ENCODE measurements at regions not wholly inside any gene's neighbourhood (a gene's known extent, or its start where the extent isn't known, plus 50 kb on each side); places are given as distances from the start of the nearest gene placed in this dataset.
"Not testable (repeated sequence)": the region's sequence is repeated elsewhere in the genome, so short reads cannot be mapped to it uniquely, and the experiment has no call there.

DNA sequence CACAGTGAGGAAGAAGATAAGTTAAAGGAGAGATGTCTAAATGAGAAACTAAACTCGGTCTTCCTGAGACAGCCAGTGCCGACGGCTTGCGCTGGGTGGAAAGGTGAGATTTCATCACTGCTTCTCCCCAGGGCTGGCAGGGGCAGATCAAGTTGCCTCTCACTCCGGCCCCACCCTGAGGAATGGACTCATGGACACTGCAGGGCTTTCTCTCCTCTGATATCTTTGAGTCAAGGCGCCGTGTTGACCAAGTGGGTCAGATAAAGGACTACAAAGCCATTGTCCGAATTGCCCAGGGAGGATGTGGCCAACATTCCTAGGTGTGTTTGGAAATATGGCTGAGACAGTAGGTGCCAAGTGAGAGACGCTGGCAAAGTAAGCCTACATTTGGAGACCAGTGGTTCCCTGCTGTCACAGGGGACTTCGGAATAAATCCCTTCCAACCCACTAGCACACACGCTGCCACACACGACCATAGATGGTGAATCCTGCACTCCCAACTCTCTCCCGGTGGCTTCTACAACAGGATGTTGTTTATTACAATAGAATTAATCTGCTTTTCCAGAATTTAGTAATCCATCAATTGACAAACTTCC lies 156.5 kb upstream of the TSC22D1 start:
- Histone ChIP-seq H3F3A (ENCODE audit: low read length, unreplicated experiment) (no peaks in the 10 kb centered on the region), H3K36me3 (ENCODE audit: low read depth, low read length) (no peaks in the 10 kb centered on the region), H3K9ac (ENCODE audit: low read length) (no peak overlapping the region), H3K4me2 (ENCODE audit: low read length) (no peak overlapping the region), H3K4me1 (ENCODE audit: insufficient read depth, low read length) (peaks cover 19% of the 10 kb centered on the region), H3K9me2 (replicated peaks; ENCODE audit: low read length) (no peaks in the 10 kb centered on the region), H2AFZ (ENCODE audit: low read length) (no peak overlapping the region), H3K4me3 (ENCODE audit: low read length) (no peak overlapping the region), H3K9me3 (ENCODE audit: low read length) (no peaks in the 10 kb centered on the region), H3K79me2 (ENCODE audit: low read length) (no peaks in the 10 kb centered on the region), H3K27me3 (ENCODE audit: low read length) (no peaks in the 10 kb centered on the region), H4K20me1 (ENCODE audit: low read length) (no peaks in the 10 kb centered on the region), H3K27ac (ENCODE audit: low read length) (no peak overlapping the region)
- intact Hi-C loops (cut with micrococcal nuclease), result no loop called here
- BruUV-seq (replicated peaks), result no TSS peak
- DNase-seq (no peak), ATAC-seq (no peak)
- CTCF ChIA-PET, result no interaction called here
- POLR2A ChIA-PET (ENCODE audit: unreplicated experiment), result no interaction called here
- TF ChIP-seq, protein P1, sequence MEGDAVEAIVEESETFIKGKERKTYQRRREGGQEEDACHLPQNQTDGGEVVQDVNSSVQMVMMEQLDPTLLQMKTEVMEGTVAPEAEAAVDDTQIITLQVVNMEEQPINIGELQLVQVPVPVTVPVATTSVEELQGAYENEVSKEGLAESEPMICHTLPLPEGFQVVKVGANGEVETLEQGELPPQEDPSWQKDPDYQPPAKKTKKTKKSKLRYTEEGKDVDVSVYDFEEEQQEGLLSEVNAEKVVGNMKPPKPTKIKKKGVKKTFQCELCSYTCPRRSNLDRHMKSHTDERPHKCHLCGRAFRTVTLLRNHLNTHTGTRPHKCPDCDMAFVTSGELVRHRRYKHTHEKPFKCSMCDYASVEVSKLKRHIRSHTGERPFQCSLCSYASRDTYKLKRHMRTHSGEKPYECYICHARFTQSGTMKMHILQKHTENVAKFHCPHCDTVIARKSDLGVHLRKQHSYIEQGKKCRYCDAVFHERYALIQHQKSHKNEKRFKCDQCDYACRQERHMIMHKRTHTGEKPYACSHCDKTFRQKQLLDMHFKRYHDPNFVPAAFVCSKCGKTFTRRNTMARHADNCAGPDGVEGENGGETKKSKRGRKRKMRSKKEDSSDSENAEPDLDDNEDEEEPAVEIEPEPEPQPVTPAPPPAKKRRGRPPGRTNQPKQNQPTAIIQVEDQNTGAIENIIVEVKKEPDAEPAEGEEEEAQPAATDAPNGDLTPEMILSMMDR (conservative IDR thresholded peaks at IDR 0.05; ENCODE audit: low read depth, low read length), result no peak
- TF ChIP-seq EZH2 (IDR thresholded peaks at IDR 0.05; ENCODE audit: low read length, unreplicated experiment) (no peak), EZH2phosphoT487 (IDR thresholded peaks at IDR 0.05; ENCODE audit: borderline replicate concordance, low read length) (no peak)

DNA sequence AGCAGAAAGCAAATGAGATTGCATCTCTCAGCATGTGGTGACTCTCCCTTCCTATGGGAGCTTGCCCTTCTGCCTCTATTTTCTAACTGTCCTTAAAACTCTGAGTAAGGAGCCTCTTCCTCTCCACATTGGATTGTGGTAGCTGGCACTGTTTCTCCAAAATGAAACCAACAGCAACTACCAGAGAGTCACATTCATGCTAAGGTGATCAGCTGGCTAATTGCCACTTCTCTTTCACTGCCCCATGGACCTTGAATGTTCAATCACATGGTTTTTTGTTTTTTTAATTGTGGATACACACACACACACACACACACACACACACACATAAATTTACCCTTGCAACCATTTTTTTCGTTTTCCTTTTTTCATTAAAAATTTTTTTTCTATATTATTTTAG lies 154.7 kb upstream of the TSC22D1 start:
- no peak for TF ChIP-seq EZH2phosphoT487 (IDR thresholded peaks at IDR 0.05; ENCODE audit: borderline replicate concordance, low read length)
- no peak for TF ChIP-seq EZH2 (IDR thresholded peaks at IDR 0.05; ENCODE audit: low read length, unreplicated experiment)
- TF ChIP-seq, protein P1 (conservative IDR thresholded peaks at IDR 0.05; ENCODE audit: low read depth, low read length), result no peak
- Histone ChIP-seq H3K4me2 (ENCODE audit: low read length) (no peak overlapping the region), H4K20me1 (ENCODE audit: low read length) (no peaks in the 10 kb centered on the region), H3K27me3 (ENCODE audit: low read length) (no peaks in the 10 kb centered on the region), H2AFZ (ENCODE audit: low read length) (no peak overlapping the region), H3K36me3 (ENCODE audit: low read depth, low read length) (no peaks in the 10 kb centered on the region), H3K79me2 (ENCODE audit: low read length) (no peaks in the 10 kb centered on the region), H3F3A (ENCODE audit: low read length, unreplicated experiment) (no peaks in the 10 kb centered on the region), H3K4me1 (ENCODE audit: insufficient read depth, low read length) (peaks cover 34% of the 10 kb centered on the region), H3K9me2 (replicated peaks; ENCODE audit: low read length) (no peaks in the 10 kb centered on the region), H3K9me3 (ENCODE audit: low read length) (no peaks in the 10 kb centered on the region), H3K27ac (ENCODE audit: low read length) (no peak overlapping the region), H3K4me3 (ENCODE audit: low read length) (no peak overlapping the region), H3K9ac (ENCODE audit: low read length) (no peak overlapping the region)
- no peak for DNase-seq
- BruUV-seq (replicated peaks), result no TSS peak
- intact Hi-C loops (cut with micrococcal nuclease), result no loop called here
- ATAC-seq, result no peak
- ChIA-PET CTCF (no interaction called here), POLR2A (ENCODE audit: unreplicated experiment) (no interaction called here)

DNA sequence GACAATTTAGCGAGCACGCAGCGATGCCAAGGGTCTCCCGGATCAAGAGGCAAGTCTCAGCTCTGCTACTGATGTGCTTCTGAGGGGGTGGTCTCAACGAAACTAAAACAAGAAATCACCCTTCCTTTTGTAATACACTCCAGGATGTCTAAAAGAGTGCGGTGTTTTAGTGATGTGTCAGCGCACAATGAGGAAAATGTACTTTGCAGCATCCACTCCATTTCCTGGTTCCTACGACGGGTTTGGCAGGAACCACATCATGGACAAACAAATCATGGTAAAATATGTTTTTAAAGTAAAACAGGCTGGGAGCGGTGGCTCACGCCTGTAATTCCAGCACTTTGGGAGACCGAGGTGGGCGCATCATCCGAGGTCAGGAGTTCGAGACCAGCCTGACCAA lies 154.0 kb upstream of the TSC22D1 start:
- no peaks in the 10 kb centered on the region for H3K9me3 ChIP-seq (ENCODE audit: low read length)
- no peaks in the 10 kb centered on the region for H4K20me1 ChIP-seq (ENCODE audit: low read length)
- BruUV-seq (replicated peaks), result no TSS peak
- H3K9ac ChIP-seq (ENCODE audit: low read length), result no peak overlapping the region
- no peaks in the 10 kb centered on the region for H3K27me3 ChIP-seq (ENCODE audit: low read length)
- H3K36me3 ChIP-seq (ENCODE audit: low read depth, low read length), result no peaks in the 10 kb centered on the region
- H3K79me2 ChIP-seq (ENCODE audit: low read length), result no peaks in the 10 kb centered on the region
- no peaks in the 10 kb centered on the region for H3F3A ChIP-seq (ENCODE audit: low read length, unreplicated experiment)
- H3K4me3 ChIP-seq (ENCODE audit: low read length), result no peak overlapping the region
- H3K4me1 ChIP-seq (ENCODE audit: insufficient read depth, low read length), result peaks cover 33% of the 10 kb centered on the region
- DNase-seq, result no peak
- H3K4me2 ChIP-seq (ENCODE audit: low read length), result no peak overlapping the region
- no peak for ATAC-seq
- intact Hi-C loops (cut with micrococcal nuclease), result no loop called here
- TF ChIP-seq EZH2phosphoT487 (IDR thresholded peaks at IDR 0.05; ENCODE audit: borderline replicate concordance, low read length) (no peak), EZH2 (IDR thresholded peaks at IDR 0.05; ENCODE audit: low read length, unreplicated experiment) (no peak)
- TF ChIP-seq, protein P1 (conservative IDR thresholded peaks at IDR 0.05; ENCODE audit: low read depth, low read length), result no peak
- no peaks in the 10 kb centered on the region for H3K9me2 ChIP-seq (replicated peaks; ENCODE audit: low read length)
- ChIA-PET POLR2A (ENCODE audit: unreplicated experiment) (no interaction called here), CTCF (no interaction called here)
- no peak overlapping the region for H2AFZ ChIP-seq (ENCODE audit: low read length)
- H3K27ac ChIP-seq (ENCODE audit: low read length), result no peak overlapping the region

DNA sequence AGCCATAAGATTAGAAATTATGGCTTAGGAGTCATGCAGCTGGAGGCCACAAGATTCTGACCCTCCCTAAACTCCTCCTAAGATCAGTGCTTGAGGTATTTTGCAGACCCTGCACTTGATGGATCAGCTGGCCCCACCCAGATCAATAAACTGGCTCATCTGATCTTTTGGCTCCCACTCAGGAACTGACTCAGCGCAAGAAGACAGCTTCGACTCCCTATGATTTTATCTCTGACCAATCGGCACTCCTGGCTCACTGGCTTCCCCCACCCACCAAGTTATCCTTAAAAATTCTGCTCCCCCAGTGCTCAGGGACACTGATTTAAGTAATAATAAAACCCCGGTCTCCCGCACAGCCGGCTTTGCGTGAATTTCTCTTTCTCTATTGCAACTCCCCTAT lies 151.5 kb upstream of the TSC22D1 start:
- ATAC-seq; H3K9me3 ChIP-seq (ENCODE audit: low read length); H2AFZ ChIP-seq (ENCODE audit: low read length); POLR2A ChIA-PET (ENCODE audit: unreplicated experiment); H3K36me3 ChIP-seq (ENCODE audit: low read depth, low read length); H3K79me2 ChIP-seq (ENCODE audit: low read length); BruUV-seq (replicated peaks); CTCF ChIA-PET; H3K27me3 ChIP-seq (ENCODE audit: low read length); H4K20me1 ChIP-seq (ENCODE audit: low read length); H3F3A ChIP-seq (ENCODE audit: low read length, unreplicated experiment); H3K4me3 ChIP-seq (ENCODE audit: low read length); H3K9ac ChIP-seq (ENCODE audit: low read length); H3K9me2 ChIP-seq (replicated peaks; ENCODE audit: low read length); intact Hi-C loops (cut with micrococcal nuclease): not testable (repeated sequence)
- peak overlapping the region; percentile 83 for H3K27ac ChIP-seq (ENCODE audit: low read length)
- peak overlapping the region; percentile 55; the same call in 1 of the 2 replicates for H3K4me2 ChIP-seq (ENCODE audit: low read length)
- peaks cover 20% of the 10 kb centered on the region for H3K4me1 ChIP-seq (ENCODE audit: insufficient read depth, low read length)
- peak; percentile 59 for DNase-seq

Data from PC-3 (cell line).